GM21529 (cell line): ENCODE measurements at regions not wholly inside any gene's neighbourhood (a gene's known extent, or its start where the extent isn't known, plus 50 kb on each side); places are given as distances from the start of the nearest gene placed in this dataset.

ENCODE experiments used
- ATAC-seq: cut with Tn5 transposase; IDR thresholded peaks from one replicate; pipeline ENCODE4 v1.9.1; 2021; ENCODE audit not compliant: unreplicated experiment

- ATAC-seq = no peak
Observed at GRCh38 chr11:26142891-26143290, 189.0 kb upstream of the ANO3 start.

GRCh38 chr11:26143566-26144290, 188.2 kb upstream of the ANO3 start:
- no peak for ATAC-seq

- ATAC-seq = no peak
Observed at GRCh38 chr11:26144291-26144690, 187.6 kb upstream of the ANO3 start.

- no peak for ATAC-seq
Observed at GRCh38 chr11:26144911-26145310, 187.0 kb upstream of the ANO3 start.

- no peak for ATAC-seq
Observed at GRCh38 chr11:26149585-26149984, 182.3 kb upstream of the ANO3 start.

GRCh38 chr11:26150031-26150430, 181.9 kb upstream of the ANO3 start:
- no peak for ATAC-seq

- ATAC-seq = no peak
Observed at GRCh38 chr11:26158251-26158650, 173.7 kb upstream of the ANO3 start.

GRCh38 chr11:26162291-26162690, 169.6 kb upstream of the ANO3 start:
- ATAC-seq = no peak

- ATAC-seq = no peak
Observed at GRCh38 chr11:26186389-26186788, 145.5 kb upstream of the ANO3 start.

- no peak for ATAC-seq
Observed at GRCh38 chr11:26187639-26188038, 144.3 kb upstream of the ANO3 start.

- ATAC-seq = no peak
Observed at GRCh38 chr11:26188554-26188953, 143.4 kb upstream of the ANO3 start.

- no peak for ATAC-seq
Observed at GRCh38 chr11:26191193-26191592, 140.7 kb upstream of the ANO3 start.

GRCh38 chr11:26193694-26194365, 138.1 kb upstream of the ANO3 start:
- no peak for ATAC-seq

- ATAC-seq = no peak
Observed at GRCh38 chr11:26194881-26195280, 137.0 kb upstream of the ANO3 start.

- ATAC-seq = no peak
Observed at GRCh38 chr11:26198532-26199096, 133.3 kb upstream of the ANO3 start.

GRCh38 chr11:26199331-26200095, 132.4 kb upstream of the ANO3 start:
- ATAC-seq = no peak

GRCh38 chr11:26201411-26201810, 130.5 kb upstream of the ANO3 start:
- ATAC-seq = no peak

GRCh38 chr11:26202754-26203153, 129.2 kb upstream of the ANO3 start:
- ATAC-seq = no peak

GRCh38 chr11:26204101-26204500, 127.8 kb upstream of the ANO3 start:
- ATAC-seq = no peak

GRCh38 chr11:26204839-26205238, 127.1 kb upstream of the ANO3 start:
- ATAC-seq = no peak
